ENCODE measurements at regions not wholly inside any gene's neighbourhood (a gene's known extent, or its start where the extent isn't known, plus 50 kb on each side); places are given as distances from the start of the nearest gene placed in this dataset.

GRCh38 chr21:41059871-41060270 is 108.1 kb upstream of the BACE2 start:
- no peaks in the 10 kb centered on the region for H3K4me1 ChIP-seq (ENCODE audit: control insufficient read depth in 1 of 2, insufficient read depth in 2 of 2, low read length in 2 of 2)
- Mint-ChIP-seq H3K9me3 (peaks cover 2 to 9% (median 7%) of the 10 kb centered on the region in 7 donors), H3K36me3 (no peaks in the 10 kb centered on the region), H3K27me3 (ENCODE audit: low read depth in 3 of 3) (peaks cover 3 to 6% (median 3%) of the 10 kb centered on the region in 3 donors), H3K27ac (no peak overlapping the region), H3K4me1 (no peaks in the 10 kb centered on the region), H3K4me3 (no peak overlapping the region)
- H3K27me3 ChIP-seq (ENCODE audit: control insufficient read depth in 2 of 2, insufficient read depth in 2 of 2, low read length in 2 of 2) = no peaks in the 10 kb centered on the region
- H3K9me3 ChIP-seq (replicated peaks in 1 of 2; ENCODE audit: control insufficient read depth in 1 of 2, insufficient read depth in 1 of 2, low read length in 2 of 2) = no peaks in the 10 kb centered on the region
- H3K9ac ChIP-seq (ENCODE audit: insufficient read depth, low read length, poor library complexity, severe bottlenecking) = no peak overlapping the region
- no peak for DNase-seq
- no peaks in the 10 kb centered on the region for H3K79me2 ChIP-seq (ENCODE audit: insufficient read depth, low read length)
- intact Hi-C loops (cut with micrococcal nuclease) = no loop called here
- no peaks in the 10 kb centered on the region for H4K20me1 ChIP-seq (ENCODE audit: insufficient read depth, low read length)
- H2AFZ ChIP-seq (ENCODE audit: insufficient read depth, low read depth, low read length, poor library complexity, severe bottlenecking) = no peak overlapping the region
- no peak overlapping the region for H3K27ac ChIP-seq (ENCODE audit: low read depth in 1 of 2, low read length in 2 of 2)
- no peaks in the 10 kb centered on the region for H3K36me3 ChIP-seq (replicated peaks in 1 of 2; ENCODE audit: control insufficient read depth in 1 of 2, insufficient read depth in 2 of 2, low read length in 2 of 2)
- no peak overlapping the region for H3K4me2 ChIP-seq (replicated peaks; ENCODE audit: extremely low read depth, low read length, poor library complexity, severe bottlenecking)
- H3K4me3 ChIP-seq (replicated peaks in 1 of 3; ENCODE audit: low read depth in 2 of 3, low read length in 3 of 3) = no peak overlapping the region
- TF ChIP-seq CTCF (IDR thresholded peaks at IDR 0.05) = no peak
- WGBS (ENCODE audit: insufficient coverage) = 91% methylated on average over 6 of the region's 6 CpGs

GRCh38 chr21:41061701-41062100 is 106.3 kb upstream of the BACE2 start:
- no peak for TF ChIP-seq CTCF (IDR thresholded peaks at IDR 0.05)
- Histone ChIP-seq H3K27me3 (ENCODE audit: control insufficient read depth in 2 of 2, insufficient read depth in 2 of 2, low read length in 2 of 2) (no peaks in the 10 kb centered on the region), H3K9me3 (replicated peaks in 1 of 2; ENCODE audit: control insufficient read depth in 1 of 2, insufficient read depth in 1 of 2, low read length in 2 of 2) (no peaks in the 10 kb centered on the region), H3K27ac (ENCODE audit: low read depth in 1 of 2, low read length in 2 of 2) (no peak overlapping the region), H3K4me2 (replicated peaks; ENCODE audit: extremely low read depth, low read length, poor library complexity, severe bottlenecking) (no peak overlapping the region), H3K4me1 (ENCODE audit: control insufficient read depth in 1 of 2, insufficient read depth in 2 of 2, low read length in 2 of 2) (no peaks in the 10 kb centered on the region), H3K79me2 (ENCODE audit: insufficient read depth, low read length) (no peaks in the 10 kb centered on the region), H3K9ac (ENCODE audit: insufficient read depth, low read length, poor library complexity, severe bottlenecking) (no peak overlapping the region), H4K20me1 (ENCODE audit: insufficient read depth, low read length) (no peaks in the 10 kb centered on the region), H3K4me3 (replicated peaks in 1 of 3; ENCODE audit: low read depth in 2 of 3, low read length in 3 of 3) (no peak overlapping the region), H2AFZ (ENCODE audit: insufficient read depth, low read depth, low read length, poor library complexity, severe bottlenecking) (no peak overlapping the region), H3K36me3 (replicated peaks in 1 of 2; ENCODE audit: control insufficient read depth in 1 of 2, insufficient read depth in 2 of 2, low read length in 2 of 2) (no peaks in the 10 kb centered on the region)
- no peak overlapping the region for H3K4me3 Mint-ChIP-seq
- peaks cover 3 to 6% (median 5%) of the 10 kb centered on the region in 3 donors for H3K27me3 Mint-ChIP-seq (ENCODE audit: low read depth in 3 of 3)
- H3K9me3 Mint-ChIP-seq = peaks cover 2 to 9% (median 6%) of the 10 kb centered on the region in 7 donors
- H3K4me1 Mint-ChIP-seq = no peaks in the 10 kb centered on the region
- H3K27ac Mint-ChIP-seq = no peak overlapping the region
- no peaks in the 10 kb centered on the region for H3K36me3 Mint-ChIP-seq
- 86% methylated on average over 7 of the region's 7 CpGs for WGBS (ENCODE audit: insufficient coverage)
- intact Hi-C loops (cut with micrococcal nuclease) = no loop called here
- DNase-seq = no peak
